ENCODE measurements at regions not wholly inside any gene's neighbourhood (a gene's known extent, or its start where the extent isn't known, plus 50 kb on each side); places are given as distances from the start of the nearest gene placed in this dataset.

DNA sequence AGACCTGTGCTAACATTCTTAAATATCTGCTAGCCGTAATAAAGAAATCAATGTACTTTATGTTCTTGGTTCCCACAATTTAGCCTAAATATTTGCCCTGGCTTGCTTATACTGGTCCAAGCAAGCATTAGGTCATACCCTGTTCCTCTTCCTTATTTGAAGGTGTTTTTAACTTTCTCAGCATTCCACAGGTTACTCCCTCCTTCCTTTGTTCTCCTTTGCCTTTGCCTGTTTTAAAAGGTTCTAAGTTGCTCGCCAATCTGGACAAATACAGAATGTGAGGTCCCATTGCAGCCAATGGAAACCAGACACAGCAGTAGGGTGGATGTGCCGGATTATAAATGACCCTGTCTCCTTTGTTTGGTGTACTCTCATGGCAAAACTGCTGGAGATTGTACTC, 436.8 kb upstream of the PCDH7 start:
- DNase-seq (ENCODE audit: low spot score): no peak

DNA sequence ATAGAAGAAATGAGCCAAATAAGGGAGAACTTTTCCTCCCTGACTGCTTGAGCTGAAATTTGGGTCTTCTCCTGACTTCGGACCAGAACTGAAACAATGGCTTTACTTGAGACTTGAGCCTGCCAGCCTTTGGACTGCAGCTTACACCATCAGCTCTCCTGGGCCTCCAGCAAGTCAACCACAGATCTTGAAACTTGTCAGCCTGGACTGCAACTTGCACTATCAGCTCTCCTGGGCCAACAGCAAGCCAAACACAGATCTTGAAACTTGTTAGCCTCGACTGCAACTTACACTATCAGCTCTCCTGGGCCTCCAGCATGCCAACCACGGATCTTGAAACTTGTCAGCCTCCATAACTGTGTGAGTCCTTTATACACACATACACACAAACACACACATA, 425.9 kb upstream of the PCDH7 start:
- DNase-seq (ENCODE audit: low spot score): no peak

GRCh38 chr4:30295652-30296051, 424.5 kb upstream of the PCDH7 start:
- DNase-seq (ENCODE audit: low spot score): no peak

GRCh38 chr4:30314001-30314400, 406.2 kb upstream of the PCDH7 start:
- DNase-seq (ENCODE audit: low spot score): no peak

DNA sequence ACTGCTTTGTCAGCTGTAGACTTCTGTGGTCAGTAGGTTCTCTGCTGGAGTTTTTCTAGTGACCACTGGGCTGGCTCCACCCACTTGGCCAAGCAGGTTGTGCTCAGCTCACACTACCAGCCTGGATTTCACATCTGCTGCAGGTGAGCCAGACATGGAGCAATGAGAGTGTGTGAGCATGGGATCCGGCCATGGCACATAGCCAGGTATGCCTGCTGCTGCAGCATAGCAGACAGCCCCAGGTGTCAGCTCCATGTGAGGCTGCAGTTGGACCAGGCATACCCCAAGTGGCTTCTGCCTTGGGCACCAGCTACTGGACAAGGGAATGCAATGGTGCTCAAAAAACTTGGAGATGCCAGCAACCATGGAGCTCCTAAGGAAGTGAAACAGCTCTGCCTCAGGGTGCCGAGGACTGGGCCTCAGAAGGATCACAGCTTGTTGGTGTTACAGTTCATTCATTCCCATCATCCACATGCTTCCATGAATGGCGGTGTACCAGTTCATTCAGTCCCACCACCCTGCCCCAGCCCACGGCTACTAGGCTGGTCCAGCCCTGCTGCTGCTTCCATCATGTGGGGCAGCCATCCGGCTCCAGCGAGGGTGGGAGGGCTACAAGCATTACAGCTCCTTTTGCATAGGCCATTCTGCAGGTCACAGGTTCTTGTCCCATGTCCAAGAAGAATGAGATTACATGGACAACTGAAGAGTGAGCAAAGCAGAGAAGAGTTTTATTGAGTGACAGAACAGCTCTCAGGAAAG, 389.1 kb upstream of the PCDH7 start:
- DNase-seq (ENCODE audit: low spot score): no peak

GRCh38 chr4:30341731-30342130, 378.4 kb upstream of the PCDH7 start:
- DNase-seq (ENCODE audit: low spot score): no peak

- no peak for DNase-seq (ENCODE audit: low spot score)
Measured at GRCh38 chr4:30350288-30350687, 369.9 kb upstream of the PCDH7 start.

DNA sequence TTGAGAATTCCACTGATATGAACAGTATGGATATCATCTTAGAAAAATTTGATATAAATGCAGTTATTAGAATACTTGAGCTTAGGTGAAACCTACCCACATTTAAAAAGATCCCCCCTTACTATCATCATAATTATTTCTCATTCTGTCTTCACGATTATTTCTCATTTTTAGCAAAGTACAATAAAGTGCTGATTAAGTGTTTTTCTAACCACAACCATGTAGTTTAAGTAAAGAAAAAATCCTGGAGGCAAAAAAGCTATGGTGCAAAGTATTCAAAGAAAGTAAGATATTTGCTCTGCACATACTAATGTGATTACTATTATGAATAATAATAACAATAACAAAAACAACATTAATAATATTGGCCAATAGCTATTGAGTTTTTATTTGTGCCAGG, 365.6 kb upstream of the PCDH7 start:
- no peak for DNase-seq (ENCODE audit: low spot score)

DNA sequence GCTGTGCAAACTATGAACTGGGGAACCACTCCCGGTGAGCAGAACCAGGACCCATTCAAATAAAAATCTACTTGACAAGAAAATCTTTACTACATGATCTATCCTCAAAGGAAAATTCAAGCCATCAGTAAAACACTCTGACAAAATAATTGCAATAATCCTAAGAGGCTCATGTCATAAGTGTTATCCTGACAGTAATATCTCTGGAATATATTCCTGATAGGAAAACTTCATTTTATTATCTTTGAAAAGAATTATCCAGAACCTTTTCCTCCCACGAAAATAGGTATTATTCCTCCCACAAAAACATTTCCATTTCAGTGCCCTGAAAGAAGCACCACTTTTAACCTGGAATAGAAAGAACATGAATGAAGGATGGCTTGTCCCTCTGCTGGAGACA, 357.7 kb upstream of the PCDH7 start:
- DNase-seq (ENCODE audit: low spot score): no peak

- DNase-seq (ENCODE audit: low spot score): no peak
Measured at GRCh38 chr4:30370105-30370504, 350.1 kb upstream of the PCDH7 start.

DNA sequence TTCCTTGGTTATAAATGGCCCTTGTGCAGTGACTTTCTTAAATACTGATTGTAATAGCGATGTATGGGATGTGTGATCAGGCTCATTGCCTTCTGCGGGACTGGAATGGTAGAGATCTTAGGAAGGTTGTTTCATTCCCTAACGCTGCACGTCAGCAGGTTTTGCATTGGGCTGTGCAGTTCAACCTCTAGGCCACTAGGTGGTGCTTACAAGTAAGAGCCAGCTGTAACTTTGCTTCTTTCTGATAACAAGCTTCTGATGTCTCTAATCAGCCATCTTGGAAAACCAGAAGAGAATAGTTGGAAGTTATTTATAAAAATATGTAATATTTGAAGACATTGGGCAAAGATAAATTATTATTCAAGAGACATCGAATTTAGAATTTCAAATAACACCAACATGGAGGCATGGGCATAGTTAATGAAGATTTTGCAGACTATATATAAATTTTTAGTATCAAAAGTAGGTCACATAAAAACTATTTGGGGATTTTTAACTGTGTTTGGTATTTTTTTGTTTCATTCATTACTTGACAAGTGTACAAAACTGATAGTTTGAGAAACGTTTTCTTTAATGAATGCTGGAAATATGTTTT, 339.7 kb upstream of the PCDH7 start:
- DNase-seq (ENCODE audit: low spot score): no peak

DNA sequence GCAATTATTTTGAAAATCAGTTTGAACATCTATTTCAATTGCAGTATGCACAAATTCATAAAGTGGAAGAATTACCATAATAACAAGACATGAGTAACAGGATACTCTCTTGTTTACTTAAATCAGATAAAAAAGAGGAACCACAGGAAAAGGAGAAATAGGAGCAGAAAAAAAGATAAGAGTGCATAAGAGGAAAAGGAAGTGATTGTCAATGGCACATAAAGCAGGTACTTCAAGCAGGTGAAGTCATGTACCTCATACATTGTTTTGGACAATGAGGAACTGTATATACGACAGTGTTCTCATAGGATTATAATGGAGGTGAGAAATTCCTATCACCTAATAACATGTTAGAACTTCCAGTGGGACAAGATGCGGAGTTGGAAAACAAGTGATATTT, 334.5 kb upstream of the PCDH7 start:
- DNase-seq (ENCODE audit: low spot score): no peak

- DNase-seq (ENCODE audit: low spot score): no peak
Measured at GRCh38 chr4:30386266-30386895, 333.8 kb upstream of the PCDH7 start.

GRCh38 chr4:30395902-30396301, 324.3 kb upstream of the PCDH7 start:
- no peak for DNase-seq (ENCODE audit: low spot score)

DNA sequence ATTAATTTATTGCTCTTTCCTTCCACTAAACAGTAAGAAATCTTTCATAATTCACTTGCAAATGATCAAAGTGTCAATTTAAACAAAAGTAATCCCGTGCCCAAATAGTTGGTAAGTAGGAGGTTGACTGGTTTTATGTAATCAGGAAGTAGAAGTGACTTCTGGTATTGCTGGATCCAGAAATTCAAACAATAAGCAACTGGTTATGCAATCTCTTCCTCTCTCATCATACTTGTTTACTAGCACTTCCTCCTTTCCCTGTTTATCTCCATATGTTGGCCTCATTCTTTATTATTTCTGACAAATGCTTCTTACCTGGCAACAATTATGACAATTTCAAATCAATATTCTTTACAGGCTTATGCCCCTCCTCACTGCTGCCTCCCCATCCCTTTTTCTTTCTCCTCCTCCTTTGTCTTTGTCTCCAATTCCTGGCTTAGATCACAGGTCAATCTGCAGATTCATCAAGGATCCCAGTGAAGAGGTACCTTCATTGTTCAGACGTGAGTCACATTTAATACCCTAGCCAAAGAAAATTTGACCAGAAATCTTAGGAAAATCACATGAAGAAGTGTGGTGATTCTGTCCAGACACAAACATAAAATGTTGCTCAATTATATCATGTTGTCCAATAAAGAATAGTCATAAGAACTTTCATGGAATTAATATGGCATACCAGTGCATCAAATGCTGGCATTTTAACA, 323.2 kb upstream of the PCDH7 start:
- no peak for DNase-seq (ENCODE audit: low spot score)

DNA sequence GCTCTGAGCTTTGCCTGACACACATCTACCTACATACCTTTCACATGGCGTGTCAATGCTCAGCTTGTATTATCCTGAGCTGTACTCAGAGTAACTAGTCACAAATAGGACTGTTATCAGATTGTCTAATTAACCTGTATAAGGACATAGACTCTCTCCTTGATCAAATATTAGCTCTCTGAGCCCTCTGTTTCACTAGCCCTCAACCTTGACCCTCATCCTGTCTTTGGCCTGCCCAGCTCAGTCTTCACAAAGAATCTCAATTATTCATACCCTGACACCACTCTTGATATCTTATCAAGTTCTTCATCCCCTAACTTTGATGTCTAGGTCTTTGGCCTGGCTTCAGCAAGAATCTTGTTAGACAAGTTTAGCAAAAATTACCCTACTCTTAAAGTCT, 320.7 kb upstream of the PCDH7 start:
- DNase-seq (ENCODE audit: low spot score): no peak

GRCh38 chr4:30402276-30402675, 317.9 kb upstream of the PCDH7 start:
- DNase-seq (ENCODE audit: low spot score): no peak

DNA sequence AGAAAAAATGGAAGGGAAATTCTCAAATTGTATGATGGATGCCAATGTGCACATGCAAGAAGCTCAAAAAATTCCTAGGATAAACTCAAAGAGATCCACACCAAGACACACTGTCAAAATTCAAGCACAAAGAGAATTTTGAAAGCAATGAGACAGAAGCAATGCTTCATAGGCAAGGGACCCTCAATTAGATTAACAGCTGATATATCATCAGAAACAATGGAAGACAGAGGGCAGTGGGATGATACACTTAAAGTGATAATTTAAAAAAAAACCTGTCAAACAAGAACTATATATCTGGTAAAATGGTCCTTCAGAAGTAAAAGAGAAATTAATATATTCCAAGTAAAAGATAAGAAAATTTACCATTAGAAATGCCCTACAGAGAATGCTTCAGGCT, 306.3 kb upstream of the PCDH7 start:
- DNase-seq (ENCODE audit: low spot score): no peak

GRCh38 chr4:30416547-30416946, 303.6 kb upstream of the PCDH7 start:
- no peak for DNase-seq (ENCODE audit: low spot score)

- DNase-seq (ENCODE audit: low spot score): no peak
Measured at GRCh38 chr4:30427932-30428331, 292.2 kb upstream of the PCDH7 start.

GRCh38 chr4:30429813-30430761, 290.1 kb upstream of the PCDH7 start:
- DNase-seq (ENCODE audit: low spot score): no peak
